ENCODE measurements at regions not wholly inside any gene's neighbourhood (a gene's known extent, or its start where the extent isn't known, plus 50 kb on each side); places are given as distances from the start of the nearest gene placed in this dataset.

DNA sequence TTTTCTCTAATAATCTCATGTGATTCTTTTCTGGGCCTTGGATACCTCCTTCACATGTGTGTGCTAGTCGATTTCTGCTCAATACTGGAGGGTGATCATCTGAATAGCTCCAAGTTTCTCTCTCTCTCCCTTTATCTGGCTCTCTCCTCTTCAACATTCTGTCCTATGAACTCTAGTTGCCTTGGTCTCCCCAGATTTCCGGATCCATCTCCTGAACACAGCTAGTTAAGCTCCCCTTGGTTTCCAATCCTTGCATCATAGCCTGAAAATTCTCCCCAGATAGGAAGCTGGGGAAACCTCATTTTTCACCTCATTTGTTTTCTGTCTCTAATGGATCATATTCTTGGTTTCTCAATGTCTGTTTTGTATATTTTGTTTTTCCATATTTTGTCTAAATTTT is 832.3 kb downstream of the MTRR start:
- TF ChIP-seq ZNF274 (IDR thresholded peaks at IDR 0.05; ENCODE audit: low read depth, low read length) (no peak), YY1 (IDR thresholded peaks at IDR 0.05; ENCODE audit: insufficient read depth, insufficient read length) (no peak), SUZ12 (IDR thresholded peaks at IDR 0.05; ENCODE audit: extremely low read depth, insufficient read depth, insufficient read length) (no peak)
